ENCODE measurements at regions not wholly inside any gene's neighbourhood (a gene's known extent, or its start where the extent isn't known, plus 50 kb on each side); places are given as distances from the start of the nearest gene placed in this dataset.

- H3K9me3 Mint-ChIP-seq, result no peaks in the 10 kb centered on the region
- no peaks in the 10 kb centered on the region for H3K4me1 Mint-ChIP-seq (ENCODE audit: low read depth)
- H3K4me3 Mint-ChIP-seq, result no peak overlapping the region
- no peaks in the 10 kb centered on the region for H3K36me3 Mint-ChIP-seq (ENCODE audit: low read depth)
- no peaks in the 10 kb centered on the region for H3K27me3 Mint-ChIP-seq
- intact Hi-C loops (cut with micrococcal nuclease), result no loop called here
- no peak overlapping the region for H3K27ac Mint-ChIP-seq
These were observed 590.4 kb upstream of the WWC1 start for GRCh38 chr5:167701051-167701450.

- H3K9me3 Mint-ChIP-seq, result no peaks in the 10 kb centered on the region
- H3K36me3 Mint-ChIP-seq (ENCODE audit: low read depth), result no peaks in the 10 kb centered on the region
- no peak overlapping the region for H3K27ac Mint-ChIP-seq
- H3K4me3 Mint-ChIP-seq, result no peak overlapping the region
- intact Hi-C loops (cut with micrococcal nuclease), result no loop called here
- H3K27me3 Mint-ChIP-seq, result no peaks in the 10 kb centered on the region
- H3K4me1 Mint-ChIP-seq (ENCODE audit: low read depth), result no peaks in the 10 kb centered on the region
These were observed 589.4 kb upstream of the WWC1 start for GRCh38 chr5:167702014-167702413.

DNA sequence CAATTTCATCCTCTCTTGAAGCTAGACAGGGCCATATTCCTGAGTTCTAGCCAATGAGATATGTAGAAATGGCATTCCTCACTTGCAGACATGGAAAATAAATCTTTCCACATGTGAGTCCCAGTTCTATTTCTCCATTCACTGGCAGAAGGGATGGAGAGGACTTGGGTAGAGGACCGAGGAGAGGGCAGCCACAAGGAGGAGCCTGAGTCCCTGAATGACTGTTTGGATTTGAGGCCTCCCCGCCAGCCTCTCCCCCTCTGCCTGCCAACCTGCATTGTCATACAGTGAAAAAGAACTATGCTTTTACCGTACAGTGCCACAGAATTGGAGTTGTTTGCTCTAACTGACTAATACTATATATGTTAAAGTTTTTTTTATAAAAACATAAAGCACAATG is 583.0 kb upstream of the WWC1 start:
- H3K4me3 Mint-ChIP-seq, result no peak overlapping the region
- H3K9me3 Mint-ChIP-seq, result no peaks in the 10 kb centered on the region
- H3K27me3 Mint-ChIP-seq, result no peaks in the 10 kb centered on the region

GRCh38 chr5:167709625-167710024 is 581.8 kb upstream of the WWC1 start:
- Mint-ChIP-seq H3K4me1 (ENCODE audit: low read depth) (no peaks in the 10 kb centered on the region), H3K36me3 (ENCODE audit: low read depth) (no peaks in the 10 kb centered on the region), H3K27ac (no peak overlapping the region), H3K9me3 (no peaks in the 10 kb centered on the region), H3K4me3 (no peak overlapping the region), H3K27me3 (no peaks in the 10 kb centered on the region)
- intact Hi-C loops (cut with micrococcal nuclease), result no loop called here

More for the DNA sequence above, 583.0 kb upstream of the WWC1 start:
- no peak overlapping the region for H3K27ac Mint-ChIP-seq
- intact Hi-C loops (cut with micrococcal nuclease), result no loop called here
- H3K4me1 Mint-ChIP-seq (ENCODE audit: low read depth), result no peaks in the 10 kb centered on the region
- no peaks in the 10 kb centered on the region for H3K36me3 Mint-ChIP-seq (ENCODE audit: low read depth)

DNA sequence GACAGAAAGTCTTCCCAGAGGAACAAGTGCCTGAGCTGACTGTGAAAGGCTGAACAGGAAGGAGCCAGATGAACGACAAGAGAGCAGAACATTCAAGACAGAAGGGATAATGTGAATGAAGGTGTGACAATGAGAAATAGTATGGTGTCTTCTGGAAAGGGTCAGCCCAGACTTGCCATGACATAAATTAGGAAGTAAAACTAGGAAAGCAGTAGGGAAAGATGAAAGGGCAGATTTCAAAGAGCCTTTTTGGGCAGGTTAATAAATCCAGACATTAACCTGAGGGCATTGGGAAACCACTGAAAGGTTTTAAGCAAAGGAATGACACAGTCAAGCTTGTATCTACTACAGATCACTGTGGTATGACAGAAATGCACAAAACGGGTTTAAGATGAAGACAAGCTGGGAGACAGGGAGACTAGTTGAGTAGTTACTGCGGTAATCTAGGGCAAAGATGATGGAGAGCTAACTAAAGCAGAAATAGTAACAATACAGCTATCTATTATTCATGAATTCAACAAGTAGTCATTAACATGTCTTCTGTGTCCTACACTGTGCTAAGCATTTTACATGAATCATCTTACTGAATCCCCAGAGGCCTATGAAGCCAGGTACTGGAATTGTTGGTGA is 580.9 kb upstream of the WWC1 start:
- intact Hi-C loops (cut with micrococcal nuclease), result no loop called here
- no peak overlapping the region for H3K4me3 Mint-ChIP-seq
- H3K36me3 Mint-ChIP-seq (ENCODE audit: low read depth), result no peaks in the 10 kb centered on the region
- no peaks in the 10 kb centered on the region for H3K27me3 Mint-ChIP-seq
- H3K9me3 Mint-ChIP-seq, result no peaks in the 10 kb centered on the region
- H3K27ac Mint-ChIP-seq, result no peak overlapping the region
- no peaks in the 10 kb centered on the region for H3K4me1 Mint-ChIP-seq (ENCODE audit: low read depth)

DNA sequence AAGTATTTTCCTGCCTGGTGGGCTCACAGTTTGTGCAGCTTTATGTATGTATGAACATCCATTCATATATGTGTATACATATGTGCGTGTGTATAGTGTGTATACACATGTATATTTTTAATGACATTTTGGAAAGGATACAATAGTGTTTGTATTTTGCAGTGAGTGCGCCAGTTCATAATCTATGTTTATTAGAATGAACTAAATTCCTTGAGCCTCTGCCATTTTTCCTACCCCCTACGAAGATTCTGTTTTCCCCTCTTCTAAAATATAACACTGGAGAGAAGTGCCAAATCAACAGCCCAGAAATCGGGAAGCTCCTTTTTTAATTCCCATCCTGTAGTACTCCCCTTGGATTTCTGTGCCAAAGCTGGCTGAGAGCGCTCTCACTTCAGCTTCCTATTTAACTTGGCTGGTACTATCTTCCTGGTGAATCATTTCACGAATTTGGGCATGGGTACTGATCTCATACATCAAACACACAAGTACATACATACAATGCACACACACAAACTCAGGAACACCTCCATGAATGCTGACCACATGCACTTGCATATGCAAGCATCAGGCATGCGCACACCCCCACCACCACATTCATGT is 578.4 kb upstream of the WWC1 start:
- intact Hi-C loops (cut with micrococcal nuclease), result no loop called here
- Mint-ChIP-seq H3K9me3 (no peaks in the 10 kb centered on the region), H3K27me3 (no peaks in the 10 kb centered on the region), H3K27ac (no peak overlapping the region), H3K4me3 (no peak overlapping the region), H3K36me3 (ENCODE audit: low read depth) (no peaks in the 10 kb centered on the region), H3K4me1 (ENCODE audit: low read depth) (no peaks in the 10 kb centered on the region)

- no peaks in the 10 kb centered on the region for H3K36me3 Mint-ChIP-seq (ENCODE audit: low read depth)
- no peaks in the 10 kb centered on the region for H3K4me1 Mint-ChIP-seq (ENCODE audit: low read depth)
- H3K27ac Mint-ChIP-seq, result no peak overlapping the region
- intact Hi-C loops (cut with micrococcal nuclease), result no loop called here
- no peaks in the 10 kb centered on the region for H3K9me3 Mint-ChIP-seq
- no peaks in the 10 kb centered on the region for H3K27me3 Mint-ChIP-seq
- no peak overlapping the region for H3K4me3 Mint-ChIP-seq
These were observed 577.5 kb upstream of the WWC1 start for GRCh38 chr5:167713896-167714295.

- intact Hi-C loops (cut with micrococcal nuclease), result no loop called here
- H3K9me3 Mint-ChIP-seq, result no peaks in the 10 kb centered on the region
- no peaks in the 10 kb centered on the region for H3K27me3 Mint-ChIP-seq
- H3K4me3 Mint-ChIP-seq, result no peak overlapping the region
- H3K36me3 Mint-ChIP-seq (ENCODE audit: low read depth), result no peaks in the 10 kb centered on the region
- H3K4me1 Mint-ChIP-seq (ENCODE audit: low read depth), result no peaks in the 10 kb centered on the region
- H3K27ac Mint-ChIP-seq, result no peak overlapping the region
These were observed 575.2 kb upstream of the WWC1 start for GRCh38 chr5:167716126-167716775.

GRCh38 chr5:167720259-167720658 is 571.2 kb upstream of the WWC1 start:
- no peaks in the 10 kb centered on the region for H3K36me3 Mint-ChIP-seq (ENCODE audit: low read depth)
- H3K4me3 Mint-ChIP-seq, result no peak overlapping the region
- no peaks in the 10 kb centered on the region for H3K9me3 Mint-ChIP-seq
- H3K27me3 Mint-ChIP-seq, result peaks cover 1% of the 10 kb centered on the region
- H3K4me1 Mint-ChIP-seq (ENCODE audit: low read depth), result peaks cover 8% of the 10 kb centered on the region
- intact Hi-C loops (cut with micrococcal nuclease), result loop anchor here (5.0 kb wide), 1 partner anchor 82 kb away; no protein-coding TSS in a partner anchor
- no peak overlapping the region for H3K27ac Mint-ChIP-seq

- H3K27me3 Mint-ChIP-seq, result peaks cover 1% of the 10 kb centered on the region
- H3K36me3 Mint-ChIP-seq (ENCODE audit: low read depth), result no peaks in the 10 kb centered on the region
- peaks cover 8% of the 10 kb centered on the region for H3K4me1 Mint-ChIP-seq (ENCODE audit: low read depth)
- H3K4me3 Mint-ChIP-seq, result no peak overlapping the region
- intact Hi-C loops (cut with micrococcal nuclease), result loop anchor here (5.0 kb wide), 1 partner anchor 82 kb away; no protein-coding TSS in a partner anchor
- H3K27ac Mint-ChIP-seq, result no peak overlapping the region
- no peaks in the 10 kb centered on the region for H3K9me3 Mint-ChIP-seq
These were observed 570.7 kb upstream of the WWC1 start for GRCh38 chr5:167720676-167721260.

GRCh38 chr5:167721926-167722440 is 569.5 kb upstream of the WWC1 start:
- Mint-ChIP-seq H3K27me3 (peaks cover 1% of the 10 kb centered on the region), H3K27ac (no peak overlapping the region), H3K36me3 (ENCODE audit: low read depth) (no peaks in the 10 kb centered on the region), H3K9me3 (no peaks in the 10 kb centered on the region), H3K4me3 (no peak overlapping the region), H3K4me1 (ENCODE audit: low read depth) (peaks cover 8% of the 10 kb centered on the region)
- intact Hi-C loops (cut with micrococcal nuclease), result loop anchor here (5.0 kb wide), 1 partner anchor 80 kb away; no protein-coding TSS in a partner anchor

- no peaks in the 10 kb centered on the region for H3K36me3 Mint-ChIP-seq (ENCODE audit: low read depth)
- intact Hi-C loops (cut with micrococcal nuclease), result loop anchor here (1.0 to 5.0 kb wide), 5 partner anchors 79 to 497 kb away; no protein-coding TSS in a partner anchor
- no peaks in the 10 kb centered on the region for H3K9me3 Mint-ChIP-seq
- H3K27ac Mint-ChIP-seq, result no peak overlapping the region
- peaks cover 1% of the 10 kb centered on the region for H3K27me3 Mint-ChIP-seq
- no peak overlapping the region for H3K4me3 Mint-ChIP-seq
- H3K4me1 Mint-ChIP-seq (ENCODE audit: low read depth), result peaks cover 8% of the 10 kb centered on the region
These were observed 568.1 kb upstream of the WWC1 start for GRCh38 chr5:167723254-167723871.

GRCh38 chr5:167725264-167725663 is 566.2 kb upstream of the WWC1 start:
- Mint-ChIP-seq H3K4me1 (ENCODE audit: low read depth) (peaks cover 8% of the 10 kb centered on the region), H3K9me3 (no peaks in the 10 kb centered on the region), H3K27ac (no peak overlapping the region), H3K4me3 (no peak overlapping the region), H3K27me3 (peaks cover 1% of the 10 kb centered on the region), H3K36me3 (ENCODE audit: low read depth) (no peaks in the 10 kb centered on the region)
- intact Hi-C loops (cut with micrococcal nuclease), result no loop called here

DNA sequence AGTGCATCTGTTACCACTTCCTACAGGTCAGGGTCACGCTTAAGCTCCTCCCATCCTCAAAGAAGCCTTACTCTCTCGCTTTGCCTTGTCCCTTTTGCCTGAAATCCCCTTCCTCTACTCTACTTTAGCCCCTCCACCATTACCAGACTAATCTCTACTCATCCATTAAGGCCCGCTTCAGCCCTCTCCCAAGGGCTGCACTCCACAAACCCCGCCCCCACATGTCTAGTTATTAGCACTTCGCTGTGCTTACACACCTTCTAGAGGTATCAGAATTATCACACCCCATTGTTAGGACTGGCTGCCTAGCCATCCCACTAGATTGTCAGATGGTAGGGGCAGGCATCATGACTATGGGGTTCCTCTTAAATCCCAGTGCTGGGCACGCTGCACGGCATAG is 565.7 kb upstream of the WWC1 start:
- Mint-ChIP-seq H3K4me3 (no peak overlapping the region), H3K27ac (no peak overlapping the region), H3K4me1 (ENCODE audit: low read depth) (peaks cover 8% of the 10 kb centered on the region), H3K9me3 (no peaks in the 10 kb centered on the region), H3K36me3 (ENCODE audit: low read depth) (no peaks in the 10 kb centered on the region), H3K27me3 (peaks cover 1% of the 10 kb centered on the region)
- intact Hi-C loops (cut with micrococcal nuclease), result no loop called here

Data from dendritic cell treated with granulocyte-macrophage colony-stimulating factor and Interleukin-4, amounts not matched to agents 40 ng/mL and 50 ng/mL, for 4 days (primary cell).